Fibroblast of pulmonary artery (primary cell): ENCODE measurements at regions not wholly inside any gene's neighbourhood (a gene's known extent, or its start where the extent isn't known, plus 50 kb on each side); places are given as distances from the start of the nearest gene placed in this dataset.

Experiments used
- DNase-seq: peaks from one replicate; pipeline ENCODE4 v3.0.0-alpha.2; 2010; ENCODE audit warnings: low read depth
- H3K4me3 ChIP-seq: replicated peaks from 2 replicates; pipeline ENCODE4 v1.5.1; 2011; ENCODE audit warnings: low read depth, mild to moderate bottlenecking, control low read depth, low read length, moderate library complexity
- TF ChIP-seq, protein P1 (sequence below): IDR thresholded peaks from 2 replicates; pipeline ENCODE4 v1.5.1; 2011; ENCODE audit warnings: mild to moderate bottlenecking, control low read depth, low read length, inconsistent platforms; ENCODE audit errors: missing control alignments

- TF ChIP-seq, protein P1, sequence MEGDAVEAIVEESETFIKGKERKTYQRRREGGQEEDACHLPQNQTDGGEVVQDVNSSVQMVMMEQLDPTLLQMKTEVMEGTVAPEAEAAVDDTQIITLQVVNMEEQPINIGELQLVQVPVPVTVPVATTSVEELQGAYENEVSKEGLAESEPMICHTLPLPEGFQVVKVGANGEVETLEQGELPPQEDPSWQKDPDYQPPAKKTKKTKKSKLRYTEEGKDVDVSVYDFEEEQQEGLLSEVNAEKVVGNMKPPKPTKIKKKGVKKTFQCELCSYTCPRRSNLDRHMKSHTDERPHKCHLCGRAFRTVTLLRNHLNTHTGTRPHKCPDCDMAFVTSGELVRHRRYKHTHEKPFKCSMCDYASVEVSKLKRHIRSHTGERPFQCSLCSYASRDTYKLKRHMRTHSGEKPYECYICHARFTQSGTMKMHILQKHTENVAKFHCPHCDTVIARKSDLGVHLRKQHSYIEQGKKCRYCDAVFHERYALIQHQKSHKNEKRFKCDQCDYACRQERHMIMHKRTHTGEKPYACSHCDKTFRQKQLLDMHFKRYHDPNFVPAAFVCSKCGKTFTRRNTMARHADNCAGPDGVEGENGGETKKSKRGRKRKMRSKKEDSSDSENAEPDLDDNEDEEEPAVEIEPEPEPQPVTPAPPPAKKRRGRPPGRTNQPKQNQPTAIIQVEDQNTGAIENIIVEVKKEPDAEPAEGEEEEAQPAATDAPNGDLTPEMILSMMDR: no peak
- no peak overlapping the region for H3K4me3 ChIP-seq
- no peak for DNase-seq
Observed at GRCh38 chr5:163607256-163607655, 101.8 kb downstream of the MAT2B start.

DNA sequence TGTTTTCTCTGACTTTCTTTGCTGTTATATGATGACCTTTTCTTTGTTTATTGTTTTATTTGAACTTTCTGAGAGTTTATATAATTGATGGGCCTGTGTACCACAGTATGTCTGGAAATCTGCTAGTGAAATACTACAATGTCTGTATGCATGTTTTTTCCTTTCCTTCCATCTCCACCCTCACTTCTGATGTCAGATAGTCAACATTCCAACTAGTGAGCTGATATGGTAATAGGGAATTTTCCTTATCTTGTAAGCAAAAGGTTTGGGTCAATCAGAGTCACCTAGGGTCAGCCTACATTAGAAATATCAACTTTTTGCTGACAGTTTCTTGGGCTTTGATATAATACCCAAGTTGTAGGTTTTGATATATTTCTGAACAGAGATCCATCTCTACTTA lies 103.2 kb downstream of the MAT2B start:
- TF ChIP-seq, protein P1: no peak
- no peak overlapping the region for H3K4me3 ChIP-seq
- DNase-seq: no peak

DNA sequence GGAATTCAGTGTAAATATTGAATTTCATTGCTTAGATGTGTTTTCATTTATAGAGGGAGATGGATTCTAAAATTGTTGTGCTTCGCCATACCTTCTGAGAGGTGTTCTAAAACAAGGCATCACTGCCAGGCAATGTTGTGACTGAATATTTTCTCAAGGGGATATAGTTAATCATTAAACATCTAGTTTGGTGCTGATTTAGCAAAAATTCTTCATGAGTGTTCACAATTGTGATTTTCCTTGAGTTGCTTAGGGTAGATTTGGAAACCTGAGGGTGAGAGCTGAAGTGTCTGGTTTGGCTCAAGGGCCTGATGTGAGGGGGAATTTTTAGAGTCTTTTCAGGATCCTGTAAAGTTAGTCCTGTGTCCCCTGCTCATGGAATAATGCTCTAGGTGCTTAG lies 104.5 kb downstream of the MAT2B start:
- TF ChIP-seq, protein P1: no peak
- no peak for DNase-seq
- no peak overlapping the region for H3K4me3 ChIP-seq

GRCh38 chr5:163612358-163613149 lies 107.1 kb downstream of the MAT2B start:
- H3K4me3 ChIP-seq: no peak overlapping the region
- TF ChIP-seq, protein P1: no peak
- no peak for DNase-seq

GRCh38 chr5:163613150-163613442 lies 107.7 kb downstream of the MAT2B start:
- H3K4me3 ChIP-seq: no peak overlapping the region
- TF ChIP-seq, protein P1: no peak
- no peak for DNase-seq

- TF ChIP-seq, protein P1: no peak
- no peak for DNase-seq
- H3K4me3 ChIP-seq: no peak overlapping the region
Observed at GRCh38 chr5:163614787-163615186, 109.4 kb downstream of the MAT2B start.
